ENCODE measurements at regions not wholly inside any gene's neighbourhood (a gene's known extent, or its start where the extent isn't known, plus 50 kb on each side); places are given as distances from the start of the nearest gene placed in this dataset.
"Not testable (repeated sequence)": the region's sequence is repeated elsewhere in the genome, so short reads cannot be mapped to it uniquely, and the experiment has no call there.

- no peak overlapping the region for H3K4me3 ChIP-seq (ENCODE audit: low read depth in 1 of 3, low read length in 3 of 3)
- no peak for TF ChIP-seq RXRA (IDR thresholded peaks at IDR 0.05)
- no peak for TF ChIP-seq HNF4G (IDR thresholded peaks at IDR 0.05)
- no peak for TF ChIP-seq YY1 (IDR thresholded peaks at IDR 0.05)
- TF ChIP-seq MAX (IDR thresholded peaks at IDR 0.05), result no peak
- no peak for TF ChIP-seq JUND (IDR thresholded peaks at IDR 0.05)
- no peak for TF ChIP-seq TAF1 (conservative IDR thresholded peaks at IDR 0.05)
- TF ChIP-seq SP1 (IDR thresholded peaks at IDR 0.05), result no peak
- TF ChIP-seq FOXA2 (IDR thresholded peaks at IDR 0.05), result no peak
- no peak overlapping the region for H3K9ac ChIP-seq (ENCODE audit: low read depth in 1 of 2, low read length in 2 of 2)
- no peaks in the 10 kb centered on the region for H3K9me3 ChIP-seq (ENCODE audit: control insufficient read depth in 4 of 4, low read length in 3 of 4)
- 88% methylated on average over 3 of the region's 3 CpGs for WGBS
- H3K4me1 ChIP-seq (ENCODE audit: control insufficient read depth in 4 of 4, insufficient read depth in 4 of 4, low read length in 3 of 4), result no peaks in the 10 kb centered on the region
- H3K36me3 ChIP-seq (ENCODE audit: control insufficient read depth in 4 of 4, insufficient read depth in 3 of 4, low read depth in 1 of 4, low read length in 3 of 4), result no peaks in the 10 kb centered on the region
- DNase-seq (ENCODE audit: low spot score), result no peak
- no peaks in the 10 kb centered on the region for H3K27me3 ChIP-seq (ENCODE audit: control insufficient read depth in 4 of 4, insufficient read depth in 4 of 4, low read length in 3 of 4)
- H3K27ac ChIP-seq (ENCODE audit: low read depth in 1 of 2, low read length in 2 of 2), result no peak overlapping the region
Observed at GRCh38 chr12:74401966-74402365, 135.7 kb upstream of the ATXN7L3B start.

GRCh38 chr12:74403221-74403470, 134.5 kb upstream of the ATXN7L3B start:
- H3K4me3 ChIP-seq (ENCODE audit: low read depth in 1 of 3, low read length in 3 of 3); H3K9me3 ChIP-seq (ENCODE audit: control insufficient read depth in 4 of 4, low read length in 3 of 4); H3K27me3 ChIP-seq (ENCODE audit: control insufficient read depth in 4 of 4, insufficient read depth in 4 of 4, low read length in 3 of 4); H3K27ac ChIP-seq (ENCODE audit: low read depth in 1 of 2, low read length in 2 of 2); DNase-seq (ENCODE audit: low spot score); H3K9ac ChIP-seq (ENCODE audit: low read depth in 1 of 2, low read length in 2 of 2); H3K36me3 ChIP-seq (ENCODE audit: control insufficient read depth in 4 of 4, insufficient read depth in 3 of 4, low read depth in 1 of 4, low read length in 3 of 4); H3K4me1 ChIP-seq (ENCODE audit: control insufficient read depth in 4 of 4, insufficient read depth in 4 of 4, low read length in 3 of 4): not testable (repeated sequence)
- 83% methylated on average over 12 of the region's 12 CpGs for WGBS

- no peaks in the 10 kb centered on the region for H3K27me3 ChIP-seq (ENCODE audit: control insufficient read depth in 4 of 4, insufficient read depth in 4 of 4, low read length in 3 of 4)
- no peaks in the 10 kb centered on the region for H3K4me1 ChIP-seq (ENCODE audit: control insufficient read depth in 4 of 4, insufficient read depth in 4 of 4, low read length in 3 of 4)
- no peak for DNase-seq (ENCODE audit: low spot score)
- TF ChIP-seq ATF3 (IDR thresholded peaks at IDR 0.05) (no peak), EGR1 (IDR thresholded peaks at IDR 0.05; ENCODE audit: low read depth in 2 of 2) (no peak), RXRA (IDR thresholded peaks at IDR 0.05) (no peak), ZBTB33 (IDR thresholded peaks at IDR 0.05) (no peak), GABPA (IDR thresholded peaks at IDR 0.05 in 1 of 2, conservative IDR thresholded peaks at IDR 0.05 in 1 of 2) (no peak), FOXA2 (IDR thresholded peaks at IDR 0.05) (no peak), HNF4G (IDR thresholded peaks at IDR 0.05) (no peak), HNF4A (conservative IDR thresholded peaks at IDR 0.05) (no peak), SP1 (IDR thresholded peaks at IDR 0.05) (no peak), MAX (IDR thresholded peaks at IDR 0.05) (no peak), JUND (IDR thresholded peaks at IDR 0.05) (no peak), NR2F2 (IDR thresholded peaks at IDR 0.05) (no peak), RAD21 (IDR thresholded peaks at IDR 0.05) (no peak), REST (IDR thresholded peaks at IDR 0.05) (no peak), YY1 (IDR thresholded peaks at IDR 0.05) (no peak), FOXA1 (IDR thresholded peaks at IDR 0.05) (no peak)
- H3K9ac ChIP-seq (ENCODE audit: low read depth in 1 of 2, low read length in 2 of 2), result no peak overlapping the region
- H3K4me3 ChIP-seq (ENCODE audit: low read depth in 1 of 3, low read length in 3 of 3), result no peak overlapping the region
- no peak overlapping the region for H3K27ac ChIP-seq (ENCODE audit: low read depth in 1 of 2, low read length in 2 of 2)
- 23% methylated on average over 2 of the region's 2 CpGs for WGBS
- no peaks in the 10 kb centered on the region for H3K9me3 ChIP-seq (ENCODE audit: control insufficient read depth in 4 of 4, low read length in 3 of 4)
- H3K36me3 ChIP-seq (ENCODE audit: control insufficient read depth in 4 of 4, insufficient read depth in 3 of 4, low read depth in 1 of 4, low read length in 3 of 4), result no peaks in the 10 kb centered on the region
Observed at GRCh38 chr12:74408601-74409166, 129.0 kb upstream of the ATXN7L3B start.
